Gastroesophageal sphincter (tissue), 3 donors: ENCODE measurements at regions not wholly inside any gene's neighbourhood (a gene's known extent, or its start where the extent isn't known, plus 50 kb on each side); places are given as distances from the start of the nearest gene placed in this dataset.

Source experiments
- EP300 ChIP-seq: sonication (generic); formaldehyde crosslinking; IDR thresholded peaks from one replicate; pipeline ENCODE4 v1.6.1; 2017; ENCODE audit warnings: antibody characterized with exemption, mild to moderate bottlenecking
- POLR2A ChIP-seq, 2 donors: fragments of 450-650 bp; IDR thresholded peaks; one replicate each; pipeline ENCODE4 v1.6.1; 2017; ENCODE audit warnings: antibody characterized with exemption in 2 of 2, mild to moderate bottlenecking in 2 of 2, moderate library complexity in 1 of 2
- POLR2AphosphoS5 ChIP-seq: sonication (generic); formaldehyde crosslinking; IDR thresholded peaks from one replicate; pipeline ENCODE4 v1.6.1; 2017; ENCODE audit warnings: antibody characterized with exemption
- TF ChIP-seq, protein P1 (sequence below), 4 experiments: fragments of 200-600 bp in 2 of 4; fragments of 450-650 bp in 2 of 4; sonication (generic) in 1 of 4; IDR thresholded peaks; one replicate each; pipeline ENCODE4 v1.5.1; 2017 to 2019; ENCODE audit warnings: antibody characterized with exemption in 4 of 4, mild to moderate bottlenecking in 2 of 4, moderate library complexity in 2 of 4

DNA sequence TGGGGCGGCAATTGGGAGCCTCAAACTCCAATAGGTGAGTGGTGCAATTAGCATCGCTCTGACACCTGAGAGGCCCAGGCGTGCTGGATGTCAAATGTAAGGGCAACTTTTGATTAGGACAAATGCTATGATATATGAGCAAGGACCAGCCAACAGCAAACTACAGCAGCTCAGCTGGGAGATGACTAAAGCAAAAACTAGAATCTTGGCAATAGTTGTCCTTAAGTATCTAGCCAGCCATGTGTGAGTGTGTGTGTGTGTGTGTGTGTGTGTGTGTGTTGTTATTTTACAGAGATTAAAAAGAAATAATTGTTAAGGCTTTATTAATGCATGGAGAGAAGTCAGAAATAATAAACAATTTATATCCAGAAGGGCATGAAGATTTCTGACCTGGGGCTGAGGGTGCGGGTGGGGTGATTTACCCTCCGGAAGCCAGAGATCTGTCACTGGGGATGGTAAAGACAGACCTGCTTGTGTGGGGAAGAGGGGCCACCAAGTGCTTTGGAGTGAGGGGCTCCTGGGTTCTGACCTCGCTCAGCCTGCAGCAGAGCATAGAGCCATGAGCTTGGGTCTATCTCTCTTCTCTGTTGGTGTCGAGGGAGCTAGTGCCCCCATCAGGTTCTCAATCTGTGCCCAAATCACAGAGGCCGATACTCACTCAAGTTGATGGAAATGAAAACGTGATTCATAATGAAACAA lies 77.3 kb downstream of the EMX2 start:
- TF ChIP-seq, protein P1, sequence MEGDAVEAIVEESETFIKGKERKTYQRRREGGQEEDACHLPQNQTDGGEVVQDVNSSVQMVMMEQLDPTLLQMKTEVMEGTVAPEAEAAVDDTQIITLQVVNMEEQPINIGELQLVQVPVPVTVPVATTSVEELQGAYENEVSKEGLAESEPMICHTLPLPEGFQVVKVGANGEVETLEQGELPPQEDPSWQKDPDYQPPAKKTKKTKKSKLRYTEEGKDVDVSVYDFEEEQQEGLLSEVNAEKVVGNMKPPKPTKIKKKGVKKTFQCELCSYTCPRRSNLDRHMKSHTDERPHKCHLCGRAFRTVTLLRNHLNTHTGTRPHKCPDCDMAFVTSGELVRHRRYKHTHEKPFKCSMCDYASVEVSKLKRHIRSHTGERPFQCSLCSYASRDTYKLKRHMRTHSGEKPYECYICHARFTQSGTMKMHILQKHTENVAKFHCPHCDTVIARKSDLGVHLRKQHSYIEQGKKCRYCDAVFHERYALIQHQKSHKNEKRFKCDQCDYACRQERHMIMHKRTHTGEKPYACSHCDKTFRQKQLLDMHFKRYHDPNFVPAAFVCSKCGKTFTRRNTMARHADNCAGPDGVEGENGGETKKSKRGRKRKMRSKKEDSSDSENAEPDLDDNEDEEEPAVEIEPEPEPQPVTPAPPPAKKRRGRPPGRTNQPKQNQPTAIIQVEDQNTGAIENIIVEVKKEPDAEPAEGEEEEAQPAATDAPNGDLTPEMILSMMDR (IDR thresholded peaks at IDR 0.05): no peak
- TF ChIP-seq POLR2AphosphoS5: no peak
- TF ChIP-seq POLR2A (IDR thresholded peaks at IDR 0.05): no peak
- TF ChIP-seq EP300: no peak
